ENCODE measurements at regions not wholly inside any gene's neighbourhood (a gene's known extent, or its start where the extent isn't known, plus 50 kb on each side); places are given as distances from the start of the nearest gene placed in this dataset.

DNA sequence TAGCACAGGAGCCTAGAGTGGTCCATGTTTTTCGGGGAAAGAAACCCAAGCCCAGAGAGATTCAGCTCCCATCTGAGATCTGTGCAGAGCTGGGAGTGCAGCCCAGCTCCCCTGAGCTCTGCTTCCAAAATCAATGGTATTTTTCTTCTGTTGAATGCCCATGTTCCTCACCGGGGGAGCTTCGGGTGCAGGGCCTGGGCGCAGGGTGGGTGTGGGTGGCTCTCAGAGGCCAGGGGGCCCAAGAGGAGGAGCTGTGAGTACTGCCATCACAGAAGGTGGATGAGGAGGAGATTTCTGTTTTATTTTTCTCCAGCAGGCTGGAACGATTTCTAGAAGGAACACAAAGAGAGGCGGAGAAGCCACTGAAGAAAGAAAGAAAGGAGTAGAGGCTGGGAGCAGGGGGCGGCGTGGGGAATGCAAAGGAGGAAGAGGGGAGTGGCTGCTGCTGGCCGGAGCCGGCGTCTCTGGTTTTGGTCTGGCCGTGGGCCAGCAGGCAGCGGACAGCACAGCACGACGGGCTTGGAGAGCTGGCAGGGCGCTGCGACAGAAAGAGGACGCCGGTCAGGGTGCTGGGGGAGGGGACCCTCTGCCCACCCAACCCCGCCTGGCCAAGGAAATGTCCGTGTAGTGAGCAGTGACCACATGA lies 76.2 kb upstream of the KSR1 start:
- H3K4me3 ChIP-seq (replicated peaks in 1 of 2; ENCODE audit: low read depth in 1 of 2, low read length in 2 of 2) = peak overlapping the region in 1 of 2 experiments; percentile 35; a peak in 2 of 4 replicates
- peaks cover 11 to 38% of the 10 kb centered on the region in 2 experiments; a peak in 3 of 4 replicates for H3K4me1 ChIP-seq (ENCODE audit: control insufficient read depth in 1 of 2, insufficient read depth in 2 of 2, low read length in 2 of 2)
- no peaks in the 10 kb centered on the region for H3K9me2 ChIP-seq (ENCODE audit: insufficient read depth)
- no peaks in the 10 kb centered on the region for H3K79me2 ChIP-seq (ENCODE audit: insufficient read depth, low read length)
- CTCF ChIA-PET = interaction anchor here (0.8 to 4.7 kb wide), 11 partner anchors 26 to 220 kb away, joined by 3 to 27 read pairs (median 4); partner anchors contain the start of gene KSR1
- BruUV-seq (replicated peaks) = no TSS peak
- H4K20me1 ChIP-seq (ENCODE audit: insufficient read depth) = no peaks in the 10 kb centered on the region
- DNase-seq (ENCODE audit: low read depth, low spot score) (no peak), ATAC-seq (peak; percentile 48)
- H2AFZ ChIP-seq (ENCODE audit: low read depth, low read length, poor library complexity, severe bottlenecking) = peak overlapping the region; percentile 93
- RAD21 ChIA-PET (ENCODE audit: low non-redundant PET in 1 of 2, low total read pairs in 2 of 2, uncharacterized antibody in 2 of 2, unreplicated experiment in 2 of 2) = no interaction called here
- no peaks in the 10 kb centered on the region for H3K27me3 ChIP-seq (ENCODE audit: insufficient read depth, low read length)
- POLR2A ChIA-PET = no interaction called here
- no peak overlapping the region for H3K27ac ChIP-seq (ENCODE audit: low read depth, low read length)
- no peaks in the 10 kb centered on the region for H3K36me3 ChIP-seq (ENCODE audit: control insufficient read depth in 1 of 2, insufficient read depth in 2 of 2, low read length in 2 of 2)
- no peaks in the 10 kb centered on the region; a peak in 1 of 4 replicates for H3K9me3 ChIP-seq (ENCODE audit: control insufficient read depth in 1 of 2, insufficient read depth in 1 of 2, low read depth in 1 of 2, low read length in 2 of 2)
- intact Hi-C loops (cut with micrococcal nuclease) = no loop called here
- TF ChIP-seq TCF7L2 (IDR thresholded peaks at IDR 0.05; ENCODE audit: borderline replicate concordance, extremely low read depth, insufficient read depth, insufficient read length) (no peak), SP1 (IDR thresholded peaks at IDR 0.05; ENCODE audit: low read depth) (no peak; the same call in 1 of the 2 replicates), FOSL1 (IDR thresholded peaks at IDR 0.05; ENCODE audit: low read depth) (no peak), EGR1 (IDR thresholded peaks at IDR 0.05; ENCODE audit: low read depth) (no peak), CBX3 (IDR thresholded peaks at IDR 0.05; ENCODE audit: low read depth) (no peak), EZH2phosphoT487 (IDR thresholded peaks at IDR 0.05; ENCODE audit: borderline replicate concordance) (no peak), ZFX (IDR thresholded peaks at IDR 0.05) (no peak), SIN3A (IDR thresholded peaks at IDR 0.05; ENCODE audit: low read depth) (no peak), ZNF274 (IDR thresholded peaks at IDR 0.05; ENCODE audit: low read depth, low read length) (no peak), POLR2A (IDR thresholded peaks at IDR 0.05; ENCODE audit: borderline replicate concordance, extremely low read depth, insufficient read depth, insufficient read length) (no peak), CEBPB (IDR thresholded peaks at IDR 0.05; ENCODE audit: low read depth) (no peak), SRF (IDR thresholded peaks at IDR 0.05; ENCODE audit: low read depth) (no peak)
- TF ChIP-seq, protein P1, sequence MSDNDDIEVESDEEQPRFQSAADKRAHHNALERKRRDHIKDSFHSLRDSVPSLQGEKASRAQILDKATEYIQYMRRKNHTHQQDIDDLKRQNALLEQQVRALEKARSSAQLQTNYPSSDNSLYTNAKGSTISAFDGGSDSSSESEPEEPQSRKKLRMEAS (IDR thresholded peaks at IDR 0.05) = no peak
- TF ChIP-seq, protein P2, sequence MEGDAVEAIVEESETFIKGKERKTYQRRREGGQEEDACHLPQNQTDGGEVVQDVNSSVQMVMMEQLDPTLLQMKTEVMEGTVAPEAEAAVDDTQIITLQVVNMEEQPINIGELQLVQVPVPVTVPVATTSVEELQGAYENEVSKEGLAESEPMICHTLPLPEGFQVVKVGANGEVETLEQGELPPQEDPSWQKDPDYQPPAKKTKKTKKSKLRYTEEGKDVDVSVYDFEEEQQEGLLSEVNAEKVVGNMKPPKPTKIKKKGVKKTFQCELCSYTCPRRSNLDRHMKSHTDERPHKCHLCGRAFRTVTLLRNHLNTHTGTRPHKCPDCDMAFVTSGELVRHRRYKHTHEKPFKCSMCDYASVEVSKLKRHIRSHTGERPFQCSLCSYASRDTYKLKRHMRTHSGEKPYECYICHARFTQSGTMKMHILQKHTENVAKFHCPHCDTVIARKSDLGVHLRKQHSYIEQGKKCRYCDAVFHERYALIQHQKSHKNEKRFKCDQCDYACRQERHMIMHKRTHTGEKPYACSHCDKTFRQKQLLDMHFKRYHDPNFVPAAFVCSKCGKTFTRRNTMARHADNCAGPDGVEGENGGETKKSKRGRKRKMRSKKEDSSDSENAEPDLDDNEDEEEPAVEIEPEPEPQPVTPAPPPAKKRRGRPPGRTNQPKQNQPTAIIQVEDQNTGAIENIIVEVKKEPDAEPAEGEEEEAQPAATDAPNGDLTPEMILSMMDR (IDR thresholded peaks at IDR 0.05 in 2 of 3, conservative IDR thresholded peaks at IDR 0.05 in 1 of 3; ENCODE audit: borderline replicate concordance in 1 of 3, insufficient read depth in 1 of 3, low read depth in 2 of 3, low read length in 2 of 3) = no peak
- TF ChIP-seq, protein P3, sequence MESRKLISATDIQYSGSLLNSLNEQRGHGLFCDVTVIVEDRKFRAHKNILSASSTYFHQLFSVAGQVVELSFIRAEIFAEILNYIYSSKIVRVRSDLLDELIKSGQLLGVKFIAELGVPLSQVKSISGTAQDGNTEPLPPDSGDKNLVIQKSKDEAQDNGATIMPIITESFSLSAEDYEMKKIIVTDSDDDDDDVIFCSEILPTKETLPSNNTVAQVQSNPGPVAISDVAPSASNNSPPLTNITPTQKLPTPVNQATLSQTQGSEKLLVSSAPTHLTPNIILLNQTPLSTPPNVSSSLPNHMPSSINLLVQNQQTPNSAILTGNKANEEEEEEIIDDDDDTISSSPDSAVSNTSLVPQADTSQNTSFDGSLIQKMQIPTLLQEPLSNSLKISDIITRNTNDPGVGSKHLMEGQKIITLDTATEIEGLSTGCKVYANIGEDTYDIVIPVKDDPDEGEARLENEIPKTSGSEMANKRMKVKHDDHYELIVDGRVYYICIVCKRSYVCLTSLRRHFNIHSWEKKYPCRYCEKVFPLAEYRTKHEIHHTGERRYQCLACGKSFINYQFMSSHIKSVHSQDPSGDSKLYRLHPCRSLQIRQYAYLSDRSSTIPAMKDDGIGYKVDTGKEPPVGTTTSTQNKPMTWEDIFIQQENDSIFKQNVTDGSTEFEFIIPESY (IDR thresholded peaks at IDR 0.05; ENCODE audit: extremely low read depth, insufficient replicate concordance, low read length) = no peak
- H3K9ac ChIP-seq (ENCODE audit: low read length) = peak overlapping the region; percentile 14; the same call in 1 of the 2 replicates
- H3K4me2 ChIP-seq (ENCODE audit: low read length) = peak overlapping the region; percentile 67

All from HCT116 (cell line).